HG03159 (cell line): ENCODE measurements at regions not wholly inside any gene's neighbourhood (a gene's known extent, or its start where the extent isn't known, plus 50 kb on each side); places are given as distances from the start of the nearest gene placed in this dataset.
"Not testable (repeated sequence)": the region's sequence is repeated elsewhere in the genome, so short reads cannot be mapped to it uniquely, and the experiment has no call there.

Source experiments
- ATAC-seq: cut with Tn5 transposase; IDR thresholded peaks from one replicate; pipeline ENCODE4 v1.9.1; 2021; ENCODE audit warnings: mild to moderate bottlenecking, moderate library complexity; ENCODE audit not compliant: unreplicated experiment

GRCh38 chr10:3580565-3580964, 204.4 kb downstream of the KLF6 start:
- ATAC-seq, result no peak

- ATAC-seq, result no peak
These were observed 205.2 kb downstream of the KLF6 start for GRCh38 chr10:3579845-3580244.

- ATAC-seq, result no peak
These were observed 206.3 kb downstream of the KLF6 start for GRCh38 chr10:3578682-3579081.

GRCh38 chr10:3578159-3578558, 206.8 kb downstream of the KLF6 start:
- ATAC-seq, result no peak

- no peak for ATAC-seq
These were observed 210.6 kb downstream of the KLF6 start for GRCh38 chr10:3574451-3574850.

- ATAC-seq, result no peak
These were observed 211.5 kb downstream of the KLF6 start for GRCh38 chr10:3573498-3573897.

GRCh38 chr10:3571310-3571825, 213.6 kb downstream of the KLF6 start:
- no peak for ATAC-seq

GRCh38 chr10:3570855-3571266, 214.1 kb downstream of the KLF6 start:
- ATAC-seq, result no peak

- no peak for ATAC-seq
These were observed 214.8 kb downstream of the KLF6 start for GRCh38 chr10:3570131-3570729.

GRCh38 chr10:3568983-3569382, 216.0 kb downstream of the KLF6 start:
- no peak for ATAC-seq

GRCh38 chr10:3568392-3568791, 216.6 kb downstream of the KLF6 start:
- ATAC-seq, result no peak

GRCh38 chr10:3567291-3567963, 217.6 kb downstream of the KLF6 start:
- ATAC-seq, result no peak

- no peak for ATAC-seq
These were observed 218.4 kb downstream of the KLF6 start for GRCh38 chr10:3566627-3567026.

- ATAC-seq, result no peak
These were observed 220.5 kb downstream of the KLF6 start for GRCh38 chr10:3564346-3565002.

- no peak for ATAC-seq
These were observed 221.7 kb downstream of the KLF6 start for GRCh38 chr10:3563298-3563697.

GRCh38 chr10:3560628-3561027, 224.4 kb downstream of the KLF6 start:
- not testable (repeated sequence) for ATAC-seq

GRCh38 chr10:3559527-3559926, 225.5 kb downstream of the KLF6 start:
- no peak for ATAC-seq

- ATAC-seq, result no peak
These were observed 226.0 kb downstream of the KLF6 start for GRCh38 chr10:3559011-3559410.

GRCh38 chr10:3556191-3557017, 228.6 kb downstream of the KLF6 start:
- ATAC-seq, result not testable (repeated sequence)

GRCh38 chr10:3554121-3554522, 230.9 kb downstream of the KLF6 start:
- no peak for ATAC-seq

GRCh38 chr10:3552281-3552680, 232.7 kb downstream of the KLF6 start:
- no peak for ATAC-seq
